GM19455 (cell line): ENCODE measurements at regions not wholly inside any gene's neighbourhood (a gene's known extent, or its start where the extent isn't known, plus 50 kb on each side); places are given as distances from the start of the nearest gene placed in this dataset.
"Not testable (repeated sequence)": the region's sequence is repeated elsewhere in the genome, so short reads cannot be mapped to it uniquely, and the experiment has no call there.

Source experiments
- ATAC-seq: cut with Tn5 transposase; IDR thresholded peaks from one replicate; pipeline ENCODE4 v1.9.1; 2021; ENCODE audit not compliant: unreplicated experiment

- ATAC-seq: no peak
Observed at GRCh38 chr3:132084982-132085381, 50.2 kb upstream of the CPNE4 start.

- ATAC-seq: no peak
Observed at GRCh38 chr3:132087356-132087755, 52.5 kb upstream of the CPNE4 start.

- no peak for ATAC-seq
Observed at GRCh38 chr3:132088291-132088690, 53.5 kb upstream of the CPNE4 start.

GRCh38 chr3:132090921-132091320 is 56.1 kb upstream of the CPNE4 start:
- ATAC-seq: no peak

GRCh38 chr3:132116601-132117000 is 81.8 kb upstream of the CPNE4 start:
- ATAC-seq: no peak

GRCh38 chr3:132117642-132118041 is 82.8 kb upstream of the CPNE4 start:
- no peak for ATAC-seq

GRCh38 chr3:132119531-132119930 is 84.7 kb upstream of the CPNE4 start:
- ATAC-seq: no peak

GRCh38 chr3:132124096-132124495 is 89.3 kb upstream of the CPNE4 start:
- no peak for ATAC-seq

GRCh38 chr3:132124651-132125284 is 90.0 kb upstream of the CPNE4 start:
- no peak for ATAC-seq

GRCh38 chr3:132134611-132135010 is 99.8 kb upstream of the CPNE4 start:
- ATAC-seq: no peak

GRCh38 chr3:132135628-132136333 is 101.0 kb upstream of the CPNE4 start:
- ATAC-seq: no peak

- ATAC-seq: no peak
Observed at GRCh38 chr3:132136334-132136716, 101.5 kb upstream of the CPNE4 start.

GRCh38 chr3:132136902-132137301 is 102.1 kb upstream of the CPNE4 start:
- ATAC-seq: not testable (repeated sequence)

GRCh38 chr3:132145833-132146232 is 111.0 kb upstream of the CPNE4 start:
- no peak for ATAC-seq

GRCh38 chr3:132154619-132155018 is 119.8 kb upstream of the CPNE4 start:
- ATAC-seq: no peak

GRCh38 chr3:132159145-132159544 is 124.3 kb upstream of the CPNE4 start:
- no peak for ATAC-seq

- no peak for ATAC-seq
Observed at GRCh38 chr3:132160198-132160597, 125.4 kb upstream of the CPNE4 start.

GRCh38 chr3:132161608-132162007 is 126.8 kb upstream of the CPNE4 start:
- ATAC-seq: no peak

GRCh38 chr3:132164469-132165092 is 129.8 kb upstream of the CPNE4 start:
- ATAC-seq: no peak

- ATAC-seq: no peak
Observed at GRCh38 chr3:132167870-132168269, 133.1 kb upstream of the CPNE4 start.

- no peak for ATAC-seq
Observed at GRCh38 chr3:132174500-132174899, 139.7 kb upstream of the CPNE4 start.

GRCh38 chr3:132180337-132180791 is 136.8 kb upstream of the ACP3 start:
- no peak for ATAC-seq
